PC-9 (cell line): ENCODE measurements at regions not wholly inside any gene's neighbourhood (a gene's known extent, or its start where the extent isn't known, plus 50 kb on each side); places are given as distances from the start of the nearest gene placed in this dataset.

Experiments used
- BruUV-seq: library from RNA; stranded (reverse); fragments of 400-500 nt; replicated peaks from 2 replicates; lab custom pipeline; 2021; lab: Mats Ljungman, UMichigan
- CTCF ChIA-PET: fragments of 300-600 bp; sonication (Branson Sonifier 250); formaldehyde crosslinking; loops from one replicate; lab custom pipeline; 2022; ENCODE audit warnings: antibody characterized with exemption; lab: Charles Lee
- POLR2A ChIA-PET: fragments of 300-600 bp; sonication (Branson Sonifier 250); formaldehyde crosslinking; loops from one replicate; lab custom pipeline; 2022; ENCODE audit warnings: antibody characterized with exemption; ENCODE audit not compliant: unreplicated experiment; lab: Charles Lee
- DNase-seq, 2 experiments: peaks; one replicate each; pipeline versions ENCODE4 v3.0.0 to v3.0.0-alpha.2; 2015 to 2022; ENCODE audit warnings: mixed read lengths in 1 of 2
- H2AFZ ChIP-seq: fragments of 200-600 bp; sonication (generic); 2 replicates; pipeline ENCODE4 v1.8.1; 2017; ENCODE audit warnings: antibody characterized with exemption
- H3F3A ChIP-seq: fragments of 200-600 bp; sonication (generic); 2 replicates; pipeline ENCODE4 v1.8.1; 2017; ENCODE audit warnings: antibody characterized with exemption, mild to moderate bottlenecking, low read depth; ENCODE audit not compliant: insufficient read depth
- H3K27ac ChIP-seq: fragments of 200-600 bp; sonication (generic); 2 replicates; pipeline ENCODE4 v1.6.1; 2016; ENCODE audit warnings: mixed run types
- H3K27me3 ChIP-seq: fragments of 200-600 bp; sonication (generic); 2 replicates; pipeline ENCODE4 v1.6.1; 2016; ENCODE audit warnings: low read depth, mixed run types; ENCODE audit not compliant: insufficient read depth
- H3K36me3 ChIP-seq: fragments of 200-600 bp; sonication (generic); 2 replicates; pipeline ENCODE4 v1.6.1; 2016; ENCODE audit warnings: low read depth, mixed run types
- H3K4me1 ChIP-seq: fragments of 200-600 bp; sonication (generic); replicated peaks from 2 replicates; pipeline ENCODE4 v1.6.1; 2016; ENCODE audit warnings: mixed run types; ENCODE audit not compliant: insufficient read depth
- H3K4me2 ChIP-seq: fragments of 200-600 bp; sonication (generic); 2 replicates; pipeline ENCODE4 v1.6.1; 2017; ENCODE audit warnings: mixed run types
- H3K4me3 ChIP-seq: fragments of 200-600 bp; sonication (generic); 2 replicates; pipeline ENCODE4 v1.6.1; 2016; ENCODE audit warnings: mixed run types
- H3K79me2 ChIP-seq: fragments of 200-600 bp; sonication (generic); 2 replicates; pipeline ENCODE4 v1.6.1; 2017; ENCODE audit warnings: low read depth, mixed run types
- H3K9me2 ChIP-seq: fragments of 200-600 bp; sonication (generic); 2 replicates; pipeline ENCODE4 v1.8.1; 2017; ENCODE audit warnings: mild to moderate bottlenecking; ENCODE audit not compliant: insufficient read depth
- H3K9me3 ChIP-seq: fragments of 200-600 bp; sonication (generic); 2 replicates; pipeline ENCODE4 v1.8.1; 2016; ENCODE audit warnings: low read depth; ENCODE audit not compliant: insufficient read depth
- H4K20me1 ChIP-seq: fragments of 200-600 bp; sonication (generic); 2 replicates; pipeline ENCODE4 v1.8.1; 2017; ENCODE audit not compliant: insufficient read depth
- CTCF ChIP-seq: fragments of 200-600 bp; sonication (generic); conservative IDR thresholded peaks from 2 replicates; pipeline ENCODE4 v1.6.1; 2017; ENCODE audit warnings: mixed run types, antibody characterized with exemption, mild to moderate bottlenecking, moderate library complexity
- EZH2 ChIP-seq: fragments of 200-600 bp; sonication (generic); IDR thresholded peaks from 2 replicates; pipeline ENCODE4 v1.8.0; 2017; ENCODE audit warnings: antibody characterized with exemption, low read depth
- intact Hi-C: fragments of 100-400 bp; cut with micrococcal nuclease; formaldehyde crosslinking; loops from one replicate; pipeline ENCODE4 v1.10.0; 2022; ENCODE audit not compliant: unreplicated experiment

GRCh38 chr17:68676856-68677255, 75.7 kb upstream of the FAM20A start:
- no peaks in the 10 kb centered on the region for H3K9me2 ChIP-seq
- no peaks in the 10 kb centered on the region for H3K79me2 ChIP-seq
- TF ChIP-seq EZH2 (no peak), CTCF (no peak)
- H3F3A ChIP-seq, result no peaks in the 10 kb centered on the region
- no peak overlapping the region for H3K4me2 ChIP-seq
- no peak for DNase-seq
- H3K4me3 ChIP-seq, result no peak overlapping the region
- no TSS peak for BruUV-seq
- H4K20me1 ChIP-seq, result no peaks in the 10 kb centered on the region
- no peak overlapping the region for H3K27ac ChIP-seq
- H2AFZ ChIP-seq, result no peak overlapping the region
- peaks cover 91% of the 10 kb centered on the region for H3K27me3 ChIP-seq
- no peaks in the 10 kb centered on the region for H3K36me3 ChIP-seq
- intact Hi-C loops, result no loop called here
- H3K4me1 ChIP-seq, result no peaks in the 10 kb centered on the region
- H3K9me3 ChIP-seq, result no peaks in the 10 kb centered on the region
- POLR2A ChIA-PET, result no interaction called here
- CTCF ChIA-PET, result no interaction called here

GRCh38 chr17:68675723-68676122, 74.6 kb upstream of the FAM20A start:
- no peak overlapping the region for H3K4me3 ChIP-seq

GRCh38 chr17:68674029-68674925, 73.1 kb upstream of the FAM20A start:
- no peaks in the 10 kb centered on the region for H4K20me1 ChIP-seq
- H2AFZ ChIP-seq, result no peak overlapping the region
- no peaks in the 10 kb centered on the region for H3F3A ChIP-seq
- H3K36me3 ChIP-seq, result no peaks in the 10 kb centered on the region
- no peaks in the 10 kb centered on the region for H3K9me2 ChIP-seq
- POLR2A ChIA-PET, result no interaction called here
- DNase-seq, result no peak
- H3K79me2 ChIP-seq, result no peaks in the 10 kb centered on the region
- no TSS peak for BruUV-seq
- H3K27me3 ChIP-seq, result peaks cover 89% of the 10 kb centered on the region
- no peaks in the 10 kb centered on the region for H3K4me1 ChIP-seq
- no peaks in the 10 kb centered on the region for H3K9me3 ChIP-seq
- intact Hi-C loops, result no loop called here
- TF ChIP-seq CTCF (no peak), EZH2 (no peak)
- H3K4me3 ChIP-seq, result no peak overlapping the region
- H3K4me2 ChIP-seq, result no peak overlapping the region
- no peak overlapping the region for H3K27ac ChIP-seq
- CTCF ChIA-PET, result no interaction called here

More at GRCh38 chr17:68675723-68676122, 74.6 kb upstream of the FAM20A start:
- Histone ChIP-seq H3K36me3 (no peaks in the 10 kb centered on the region), H3K4me1 (no peaks in the 10 kb centered on the region), H3K27me3 (peaks cover 92% of the 10 kb centered on the region), H3K9me2 (no peaks in the 10 kb centered on the region), H3K79me2 (no peaks in the 10 kb centered on the region), H2AFZ (no peak overlapping the region), H3K27ac (no peak overlapping the region), H3K4me2 (no peak overlapping the region), H4K20me1 (no peaks in the 10 kb centered on the region), H3K9me3 (no peaks in the 10 kb centered on the region), H3F3A (no peaks in the 10 kb centered on the region)
- no peak for DNase-seq
- CTCF ChIA-PET, result no interaction called here
- no TSS peak for BruUV-seq
- TF ChIP-seq EZH2, result no peak
- TF ChIP-seq CTCF, result no peak
- POLR2A ChIA-PET, result no interaction called here
- intact Hi-C loops, result no loop called here
